GM23338 (cell line): ENCODE measurements at regions not wholly inside any gene's neighbourhood (a gene's known extent, or its start where the extent isn't known, plus 50 kb on each side); places are given as distances from the start of the nearest gene placed in this dataset.

Experiments used
- ATAC-seq: fragments of 200-7000 bp; cut with Tn5 transposase; 3 replicates; pipeline ENCODE4 v1.9.1; 2020
- DNase-seq: peaks from one replicate; pipeline ENCODE4 v3.0.0-alpha.2; 2015; ENCODE audit warnings: low spot score
- H2AFZ ChIP-seq: fragments of 200-600 bp; sonication (generic); 2 replicates; pipeline ENCODE4 v1.8.0; 2016; ENCODE audit warnings: antibody characterized with exemption, mild to moderate bottlenecking, moderate library complexity
- H3F3A ChIP-seq: fragments of 200-600 bp; sonication (generic); replicated peaks from 2 replicates; pipeline ENCODE4 v1.8.0; 2017; ENCODE audit warnings: antibody characterized with exemption, mixed run types, low read depth
- H3K27ac ChIP-seq: fragments of 200-600 bp; sonication (generic); 2 replicates; pipeline ENCODE4 v1.6.1; 2016; ENCODE audit warnings: low read depth
- H3K27me3 ChIP-seq: fragments of 200-600 bp; sonication (generic); 2 replicates; pipeline ENCODE4 v1.8.0; 2016; ENCODE audit warnings: mild to moderate bottlenecking, mixed run types, moderate library complexity; ENCODE audit not compliant: insufficient read depth
- H3K36me3 ChIP-seq: fragments of 200-600 bp; sonication (generic); 2 replicates; pipeline ENCODE4 v1.8.0; 2016; ENCODE audit warnings: mild to moderate bottlenecking; ENCODE audit not compliant: insufficient read depth
- H3K4me1 ChIP-seq: fragments of 200-600 bp; sonication (generic); 2 replicates; pipeline ENCODE4 v1.8.0; 2016; ENCODE audit warnings: mild to moderate bottlenecking, moderate library complexity; ENCODE audit not compliant: insufficient read depth
- H3K4me2 ChIP-seq: fragments of 200-600 bp; sonication (generic); 2 replicates; pipeline ENCODE4 v1.7.1; 2017; ENCODE audit warnings: mixed run types
- H3K4me3 ChIP-seq: fragments of 200-600 bp; sonication (generic); 2 replicates; pipeline ENCODE4 v1.6.1; 2016; ENCODE audit warnings: mixed run types
- H3K79me2 ChIP-seq: fragments of 200-600 bp; sonication (generic); replicated peaks from 2 replicates; pipeline ENCODE4 v1.8.0; 2017; ENCODE audit warnings: mild to moderate bottlenecking; ENCODE audit not compliant: insufficient read depth
- H3K9me2 ChIP-seq: fragments of 200-600 bp; sonication (generic); 2 replicates; pipeline ENCODE4 v1.8.0; 2017; ENCODE audit not compliant: insufficient read depth
- H4K20me1 ChIP-seq: fragments of 200-600 bp; sonication (generic); replicated peaks from 2 replicates; pipeline ENCODE4 v1.8.0; 2017; ENCODE audit warnings: mild to moderate bottlenecking; ENCODE audit not compliant: insufficient read depth
- H3K27ac Mint-ChIP-seq: 2 replicates; pipeline ENCODE4 v1.8.0; 2020; ENCODE audit warnings: inconsistent platforms, mild to moderate bottlenecking, moderate library complexity, mixed read lengths
- H3K27me3 Mint-ChIP-seq: 3 replicates; pipeline ENCODE4 v1.8.0; 2022; ENCODE audit warnings: low read depth, mild to moderate bottlenecking, moderate library complexity, mixed read lengths, inconsistent platforms; ENCODE audit not compliant: insufficient read depth, poor library complexity
- H3K36me3 Mint-ChIP-seq: 3 replicates; pipeline ENCODE4 v1.8.0; 2021; ENCODE audit warnings: low read depth, mild to moderate bottlenecking, inconsistent platforms, moderate library complexity, mixed read lengths
- H3K4me1 Mint-ChIP-seq: 3 replicates; pipeline ENCODE4 v1.8.0; 2020; ENCODE audit warnings: mild to moderate bottlenecking, inconsistent platforms, mixed read lengths
- H3K4me3 Mint-ChIP-seq: 3 replicates; pipeline ENCODE4 v1.8.0; 2021; ENCODE audit warnings: moderate library complexity, mild to moderate bottlenecking, inconsistent platforms, mixed read lengths
- H3K9me3 Mint-ChIP-seq: 3 replicates; pipeline ENCODE4 v1.8.0; 2020; ENCODE audit warnings: moderate library complexity, mild to moderate bottlenecking, inconsistent platforms, mixed read lengths
- CREB1 ChIP-seq: fragments of 250-450 bp; sonication (Bioruptor Pico); IDR thresholded peaks from 2 replicates; pipeline ENCODE4 v1.5.0; 2020; ENCODE audit warnings: low read depth, mild to moderate bottlenecking, moderate library complexity
- EZH2 ChIP-seq: fragments of 200-600 bp; sonication (generic); IDR thresholded peaks from one replicate; pipeline ENCODE4 v1.8.0; 2017; ENCODE audit warnings: antibody characterized with exemption, mild to moderate bottlenecking, low read depth; ENCODE audit not compliant: unreplicated experiment
- JUNB ChIP-seq: IDR thresholded peaks from one replicate; pipeline ENCODE4 v1.6.1; 2016; ENCODE audit warnings: antibody characterized with exemption; ENCODE audit not compliant: unreplicated experiment
- POLR2AphosphoS5 ChIP-seq: IDR thresholded peaks from 2 replicates; pipeline ENCODE4 v1.6.1; 2016; ENCODE audit warnings: antibody characterized with exemption, low read depth
- REST ChIP-seq: IDR thresholded peaks from one replicate; pipeline ENCODE4 v1.6.1; 2018; ENCODE audit warnings: antibody characterized with exemption; ENCODE audit not compliant: unreplicated experiment
- ZNF114 ChIP-seq: fragments of 250-450 bp; sonication (Bioruptor Pico); IDR thresholded peaks from 2 replicates; pipeline ENCODE4 v1.5.0; 2020; ENCODE audit warnings: mild to moderate bottlenecking, moderate library complexity
- ZNF331 ChIP-seq: fragments of 250-450 bp; sonication (Bioruptor Pico); IDR thresholded peaks from 2 replicates; pipeline ENCODE4 v1.5.0; 2020; ENCODE audit warnings: low read depth, mild to moderate bottlenecking, moderate library complexity
- TF ChIP-seq, protein P1 (sequence below), 2 experiments: fragments of 200-600 bp in 1 of 2; sonication (generic) in 1 of 2; conservative IDR thresholded peaks; 2 replicates each; pipeline versions ENCODE4 v1.5.1 to v1.6.1; 2016 to 2017; ENCODE audit warnings: antibody characterized with exemption in 2 of 2, low read depth in 2 of 2, mild to moderate bottlenecking in 2 of 2, moderate library complexity in 1 of 2
- TF ChIP-seq, protein P2 (sequence below): IDR thresholded peaks from 2 replicates; pipeline ENCODE4 v1.6.1; 2016; ENCODE audit warnings: antibody characterized with exemption

- Histone ChIP-seq H3K27me3 (no peaks in the 10 kb centered on the region), H3K27ac (no peak overlapping the region), H3F3A (no peaks in the 10 kb centered on the region), H3K79me2 (no peaks in the 10 kb centered on the region), H3K4me2 (no peak overlapping the region), H2AFZ (peak overlapping the region; percentile 80; the same call in 1 of the 2 replicates), H3K4me3 (no peak overlapping the region), H3K4me1 (no peaks in the 10 kb centered on the region), H3K9me2 (0 out of 2 replicates have a peak, but pooled peaks cover 6% of the 10 kb centered on the region), H4K20me1 (no peaks in the 10 kb centered on the region), H3K36me3 (no peaks in the 10 kb centered on the region)
- Mint-ChIP-seq H3K27ac (no peak overlapping the region), H3K36me3 (no peaks in the 10 kb centered on the region; the same call in 2 of the 3 replicates), H3K4me3 (no peak overlapping the region), H3K27me3 (no peaks in the 10 kb centered on the region), H3K9me3 (peaks cover 9% of the 10 kb centered on the region; the same call in 1 of the 3 replicates), H3K4me1 (peaks cover 11% of the 10 kb centered on the region)
- no peak for TF ChIP-seq ZNF114 (CRISPR knock-in tag)
- ATAC-seq (no peak), DNase-seq (no peak)
These were observed 163.7 kb downstream of the SMIM20 start for GRCh38 chr4:26077756-26078155.

- ATAC-seq (no peak), DNase-seq (no peak)
- Mint-ChIP-seq H3K9me3 (peaks cover 9% of the 10 kb centered on the region; the same call in 1 of the 3 replicates), H3K36me3 (no peaks in the 10 kb centered on the region; the same call in 2 of the 3 replicates), H3K27ac (no peak overlapping the region), H3K27me3 (no peaks in the 10 kb centered on the region), H3K4me1 (peaks cover 11% of the 10 kb centered on the region), H3K4me3 (no peak overlapping the region)
- Histone ChIP-seq H3K4me1 (no peaks in the 10 kb centered on the region; the same call in 1 of the 2 replicates), H4K20me1 (no peaks in the 10 kb centered on the region), H3F3A (no peaks in the 10 kb centered on the region), H3K27me3 (no peaks in the 10 kb centered on the region), H2AFZ (peak overlapping the region; percentile 43; the same call in 1 of the 2 replicates), H3K79me2 (no peaks in the 10 kb centered on the region), H3K4me2 (no peak overlapping the region), H3K4me3 (no peak overlapping the region), H3K36me3 (no peaks in the 10 kb centered on the region), H3K9me2 (0 out of 2 replicates have a peak, but pooled peaks cover 8% of the 10 kb centered on the region), H3K27ac (no peak overlapping the region)
- TF ChIP-seq EZH2 (no peak), ZNF331 (CRISPR knock-in tag) (no peak), CREB1 (CRISPR knock-in tag) (no peak), JUNB (no peak), POLR2AphosphoS5 (no peak), REST (no peak)
- TF ChIP-seq, protein P1, sequence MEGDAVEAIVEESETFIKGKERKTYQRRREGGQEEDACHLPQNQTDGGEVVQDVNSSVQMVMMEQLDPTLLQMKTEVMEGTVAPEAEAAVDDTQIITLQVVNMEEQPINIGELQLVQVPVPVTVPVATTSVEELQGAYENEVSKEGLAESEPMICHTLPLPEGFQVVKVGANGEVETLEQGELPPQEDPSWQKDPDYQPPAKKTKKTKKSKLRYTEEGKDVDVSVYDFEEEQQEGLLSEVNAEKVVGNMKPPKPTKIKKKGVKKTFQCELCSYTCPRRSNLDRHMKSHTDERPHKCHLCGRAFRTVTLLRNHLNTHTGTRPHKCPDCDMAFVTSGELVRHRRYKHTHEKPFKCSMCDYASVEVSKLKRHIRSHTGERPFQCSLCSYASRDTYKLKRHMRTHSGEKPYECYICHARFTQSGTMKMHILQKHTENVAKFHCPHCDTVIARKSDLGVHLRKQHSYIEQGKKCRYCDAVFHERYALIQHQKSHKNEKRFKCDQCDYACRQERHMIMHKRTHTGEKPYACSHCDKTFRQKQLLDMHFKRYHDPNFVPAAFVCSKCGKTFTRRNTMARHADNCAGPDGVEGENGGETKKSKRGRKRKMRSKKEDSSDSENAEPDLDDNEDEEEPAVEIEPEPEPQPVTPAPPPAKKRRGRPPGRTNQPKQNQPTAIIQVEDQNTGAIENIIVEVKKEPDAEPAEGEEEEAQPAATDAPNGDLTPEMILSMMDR (conservative IDR thresholded peaks at IDR 0.05; ENCODE audit: low read depth in 2 of 2): no peak
- TF ChIP-seq, protein P2, sequence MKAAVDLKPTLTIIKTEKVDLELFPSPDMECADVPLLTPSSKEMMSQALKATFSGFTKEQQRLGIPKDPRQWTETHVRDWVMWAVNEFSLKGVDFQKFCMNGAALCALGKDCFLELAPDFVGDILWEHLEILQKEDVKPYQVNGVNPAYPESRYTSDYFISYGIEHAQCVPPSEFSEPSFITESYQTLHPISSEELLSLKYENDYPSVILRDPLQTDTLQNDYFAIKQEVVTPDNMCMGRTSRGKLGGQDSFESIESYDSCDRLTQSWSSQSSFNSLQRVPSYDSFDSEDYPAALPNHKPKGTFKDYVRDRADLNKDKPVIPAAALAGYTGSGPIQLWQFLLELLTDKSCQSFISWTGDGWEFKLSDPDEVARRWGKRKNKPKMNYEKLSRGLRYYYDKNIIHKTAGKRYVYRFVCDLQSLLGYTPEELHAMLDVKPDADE: no peak
These were observed 167.0 kb downstream of the SMIM20 start for GRCh38 chr4:26080870-26081628.
